DMS53 (cell line): ENCODE measurements at regions not wholly inside any gene's neighbourhood (a gene's known extent, or its start where the extent isn't known, plus 50 kb on each side); places are given as distances from the start of the nearest gene placed in this dataset.

Source experiments
- DNase-seq: peaks from one replicate; lab custom pipeline; 2025; lab: John Stamatoyannopoulos, UW

- no peak for DNase-seq
Observed at GRCh38 chr19:29397748-29398147, 128.0 kb upstream of the VSTM2B start.

- DNase-seq: no peak
Observed at GRCh38 chr19:29399804-29400203, 126.0 kb upstream of the VSTM2B start.

GRCh38 chr19:29400917-29401711 is 124.7 kb upstream of the VSTM2B start:
- no peak for DNase-seq

GRCh38 chr19:29401712-29402421 is 123.9 kb upstream of the VSTM2B start:
- no peak for DNase-seq

GRCh38 chr19:29402563-29402962 is 123.2 kb upstream of the VSTM2B start:
- no peak for DNase-seq

- no peak for DNase-seq
Observed at GRCh38 chr19:29404015-29404414, 121.8 kb upstream of the VSTM2B start.

- no peak for DNase-seq
Observed at GRCh38 chr19:29404951-29405727, 120.7 kb upstream of the VSTM2B start.

- no peak for DNase-seq
Observed at GRCh38 chr19:29405728-29405995, 120.1 kb upstream of the VSTM2B start.

GRCh38 chr19:29409076-29409862 is 116.5 kb upstream of the VSTM2B start:
- DNase-seq: no peak

- DNase-seq: no peak
Observed at GRCh38 chr19:29410601-29411000, 115.2 kb upstream of the VSTM2B start.

GRCh38 chr19:29411113-29411581 is 114.6 kb upstream of the VSTM2B start:
- DNase-seq: no peak

- DNase-seq: no peak
Observed at GRCh38 chr19:29413435-29413834, 112.4 kb upstream of the VSTM2B start.

- no peak for DNase-seq
Observed at GRCh38 chr19:29415507-29415906, 110.3 kb upstream of the VSTM2B start.

GRCh38 chr19:29417048-29417447 is 108.7 kb upstream of the VSTM2B start:
- no peak for DNase-seq

- DNase-seq: no peak
Observed at GRCh38 chr19:29418201-29418600, 107.6 kb upstream of the VSTM2B start.

- DNase-seq: no peak
Observed at GRCh38 chr19:29420065-29420464, 105.7 kb upstream of the VSTM2B start.

- no peak for DNase-seq
Observed at GRCh38 chr19:29420482-29421195, 105.2 kb upstream of the VSTM2B start.

GRCh38 chr19:29421196-29421545 is 104.6 kb upstream of the VSTM2B start:
- no peak for DNase-seq

- DNase-seq: no peak
Observed at GRCh38 chr19:29422047-29422446, 103.7 kb upstream of the VSTM2B start.

- DNase-seq: no peak
Observed at GRCh38 chr19:29422486-29423085, 103.2 kb upstream of the VSTM2B start.

GRCh38 chr19:29428071-29428470 is 97.7 kb upstream of the VSTM2B start:
- DNase-seq: no peak
